ENCODE measurements at regions not wholly inside any gene's neighbourhood (a gene's known extent, or its start where the extent isn't known, plus 50 kb on each side); places are given as distances from the start of the nearest gene placed in this dataset.
A peak's percentile ranks its signal among the peaks of the same experiment; 100 is the strongest.

DNA sequence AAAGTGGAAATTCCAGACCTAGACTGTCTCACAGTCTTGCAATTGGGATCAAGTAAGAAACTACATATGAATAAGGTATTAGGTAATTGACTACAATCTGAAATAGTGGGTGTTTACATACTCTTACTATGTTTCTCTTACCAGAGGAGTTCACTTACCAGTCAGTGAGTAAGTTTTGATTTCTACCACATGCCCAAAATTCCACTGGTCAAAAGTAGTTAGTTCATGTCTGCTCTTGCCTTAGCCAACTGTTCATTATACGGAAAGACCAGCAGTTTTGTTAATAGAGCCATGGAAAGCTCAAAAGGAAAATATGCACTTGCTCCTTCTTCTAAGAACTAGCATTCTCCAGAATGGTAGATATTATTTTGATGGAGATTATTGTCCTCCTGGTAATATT, 490.8 kb downstream of the RFC3 start:
- no peak for DNase-seq (ENCODE audit: low read depth, low spot score)

DNA sequence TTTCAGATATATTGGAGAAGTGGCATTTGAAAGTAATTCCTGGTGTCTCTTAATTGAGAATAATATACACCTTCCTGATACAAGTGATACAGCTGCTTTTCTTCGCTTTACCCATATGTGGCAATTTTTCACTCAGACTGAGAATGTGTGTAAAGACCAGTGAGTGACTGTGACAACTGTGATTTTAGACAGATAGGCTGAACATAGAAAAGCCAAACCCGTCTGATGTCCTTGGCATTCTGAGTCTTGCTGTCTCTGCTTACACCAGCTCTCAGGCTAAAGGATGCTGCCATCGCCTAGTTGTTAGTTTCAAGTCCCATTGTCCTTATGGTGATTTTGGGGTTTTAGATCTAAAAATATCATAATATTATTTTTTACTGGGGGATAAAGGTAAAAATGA, 492.6 kb downstream of the RFC3 start:
- no peak for DNase-seq (ENCODE audit: low read depth, low spot score)

DNA sequence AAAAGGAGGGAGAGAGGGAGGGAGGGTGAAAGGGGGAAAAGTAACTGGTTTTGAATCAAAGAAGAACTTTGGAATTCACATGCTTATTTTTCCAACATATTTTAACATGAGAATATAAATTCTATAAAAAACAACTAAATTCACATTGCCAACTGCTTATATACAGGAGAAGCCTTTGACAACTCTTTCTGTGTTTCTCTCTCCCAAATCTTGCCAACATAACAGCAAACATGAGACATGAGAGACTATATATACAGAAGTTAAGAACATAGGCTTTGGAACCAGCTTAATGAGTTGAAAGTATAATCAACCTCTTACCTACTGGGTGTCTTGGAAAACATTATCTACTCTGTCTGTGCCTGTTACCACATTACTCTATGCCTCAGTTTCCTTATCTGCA, 493.3 kb downstream of the RFC3 start:
- no peak for DNase-seq (ENCODE audit: low read depth, low spot score)

DNA sequence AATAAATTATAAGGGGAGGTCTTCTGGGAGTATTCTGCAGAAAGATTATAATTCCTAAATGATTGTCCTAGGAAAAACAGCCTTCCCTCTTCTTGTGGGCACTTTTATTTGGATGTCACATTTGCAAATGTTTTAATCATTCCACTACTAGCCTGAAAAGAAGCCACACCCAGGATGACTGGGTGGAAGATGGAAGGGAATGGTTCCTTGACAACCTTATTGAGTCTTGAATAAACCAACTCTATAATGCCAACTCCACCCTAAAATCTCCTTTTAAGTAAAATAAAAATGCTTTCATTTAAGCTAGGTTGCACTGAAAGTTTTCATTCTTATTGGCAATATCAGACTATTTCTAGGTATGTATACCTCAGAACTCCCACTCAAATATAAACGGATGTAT, 494.6 kb downstream of the RFC3 start:
- DNase-seq (ENCODE audit: low read depth, low spot score): no peak

DNA sequence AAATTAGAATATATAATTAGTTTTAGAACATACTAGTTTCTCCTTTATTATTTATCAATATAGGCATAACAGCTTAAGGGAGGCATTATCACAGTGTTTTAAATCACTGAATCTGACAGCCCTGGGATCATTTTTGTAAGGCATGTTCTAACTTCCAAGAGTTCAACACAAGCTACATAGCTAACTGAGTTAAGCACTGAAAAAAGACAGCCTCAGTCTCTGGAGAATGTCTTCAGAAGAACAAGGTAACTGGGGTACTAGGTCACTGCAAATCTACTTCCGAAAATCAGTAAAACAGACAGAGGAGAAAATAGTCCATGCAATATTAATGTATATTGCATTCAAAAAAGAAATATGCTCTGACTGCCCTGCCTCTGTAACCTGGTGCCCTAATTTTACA, 502.1 kb downstream of the RFC3 start:
- DNase-seq (ENCODE audit: low read depth, low spot score): no peak

DNA sequence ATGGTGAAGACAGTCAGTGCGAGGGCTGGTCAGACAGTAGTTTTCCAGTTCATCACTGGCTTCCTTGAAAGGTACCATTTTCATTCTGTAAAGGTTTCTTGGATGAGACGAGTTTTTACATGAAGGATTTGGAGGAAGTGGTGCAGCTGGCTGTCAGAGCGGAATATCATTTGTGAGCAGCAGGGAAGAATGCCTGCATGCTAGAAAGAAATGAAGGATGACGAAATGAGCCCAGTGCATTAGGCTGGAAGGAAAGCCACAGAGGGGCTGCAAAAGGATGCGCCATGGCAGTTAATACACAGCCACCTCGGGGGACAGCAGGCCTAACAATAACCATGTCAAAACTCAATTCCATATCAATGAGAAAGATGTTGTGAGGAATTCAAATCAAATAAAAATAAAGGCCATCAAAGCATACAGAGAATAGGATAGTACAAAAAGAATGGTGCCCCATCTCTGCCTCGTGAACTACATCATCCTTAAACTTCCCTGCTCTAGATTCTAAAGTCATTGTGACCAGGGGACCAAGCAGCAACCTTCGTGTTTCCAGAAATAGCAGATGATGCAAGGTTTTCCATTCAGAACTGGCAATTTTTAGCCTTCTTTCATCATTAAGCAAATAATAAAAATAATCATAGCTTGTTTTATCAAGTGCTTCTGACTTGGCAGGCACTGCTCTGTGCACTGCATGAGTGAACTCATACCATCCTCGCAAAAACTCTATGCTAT, 504.2 kb downstream of the RFC3 start:
- DNase-seq (ENCODE audit: low read depth, low spot score): no peak

DNA sequence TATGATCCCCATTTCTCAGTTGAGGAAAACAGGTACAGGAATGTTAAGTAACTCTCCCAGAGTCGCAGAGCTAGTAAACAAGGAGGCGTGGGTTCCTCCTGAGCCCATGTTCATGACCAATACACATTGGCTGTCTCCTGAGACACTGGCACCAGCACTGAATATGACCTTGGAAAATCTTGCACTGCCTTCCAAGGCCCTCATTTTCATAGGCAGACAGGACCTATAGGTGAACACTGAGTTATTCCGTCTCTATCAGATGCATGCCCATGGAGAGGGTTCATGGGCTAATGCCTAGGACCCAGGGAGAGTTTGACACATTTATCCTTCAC, 504.8 kb downstream of the RFC3 start:
- no peak for DNase-seq (ENCODE audit: low read depth, low spot score)

DNA sequence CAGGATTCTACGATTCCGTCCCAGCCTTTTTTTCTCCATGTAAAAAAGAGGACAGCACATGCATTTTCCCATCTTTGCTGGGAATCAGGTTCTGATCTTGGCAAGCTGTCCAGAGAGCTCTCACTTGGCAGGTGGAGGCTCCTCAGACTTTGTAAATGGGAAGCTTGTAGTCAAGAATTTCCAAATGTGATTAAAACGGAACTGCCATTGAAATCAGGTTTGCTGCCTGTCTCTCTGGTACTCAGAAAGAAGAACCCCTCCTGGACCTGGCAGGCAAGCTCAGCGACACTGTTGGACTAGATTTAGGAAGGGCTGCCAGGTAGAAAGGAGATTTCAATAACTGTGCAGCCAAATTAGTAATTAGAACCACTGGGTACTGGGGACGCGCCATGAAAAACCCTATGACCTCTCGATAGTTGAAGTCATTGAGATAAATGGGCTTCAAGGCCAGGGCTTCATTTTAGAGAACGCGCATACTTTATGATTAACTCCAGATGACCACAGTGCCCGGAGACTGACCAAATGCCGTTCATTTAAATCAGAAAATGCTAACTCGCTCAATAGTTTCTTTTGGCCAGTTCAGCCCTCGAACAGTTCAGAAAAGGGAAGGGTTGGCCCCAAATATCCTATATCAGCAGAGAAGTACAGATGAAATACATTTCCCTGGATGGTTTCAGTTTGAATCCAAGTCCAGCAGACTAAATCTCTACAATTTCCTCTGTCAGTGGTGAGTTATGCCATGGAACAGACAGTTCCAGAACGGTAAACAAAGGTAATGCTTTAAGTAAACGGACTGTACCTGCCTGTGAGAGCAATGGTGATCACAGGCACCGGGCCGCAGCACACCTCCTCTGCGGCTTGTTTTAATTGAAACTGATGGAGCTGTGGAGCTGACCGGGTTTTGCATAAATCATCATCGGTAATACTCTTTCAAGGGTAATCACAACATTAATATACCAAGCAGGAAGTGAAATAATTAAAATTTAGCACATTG, 517.4 kb downstream of the RFC3 start:
- DNase-seq (ENCODE audit: low read depth, low spot score): no peak

DNA sequence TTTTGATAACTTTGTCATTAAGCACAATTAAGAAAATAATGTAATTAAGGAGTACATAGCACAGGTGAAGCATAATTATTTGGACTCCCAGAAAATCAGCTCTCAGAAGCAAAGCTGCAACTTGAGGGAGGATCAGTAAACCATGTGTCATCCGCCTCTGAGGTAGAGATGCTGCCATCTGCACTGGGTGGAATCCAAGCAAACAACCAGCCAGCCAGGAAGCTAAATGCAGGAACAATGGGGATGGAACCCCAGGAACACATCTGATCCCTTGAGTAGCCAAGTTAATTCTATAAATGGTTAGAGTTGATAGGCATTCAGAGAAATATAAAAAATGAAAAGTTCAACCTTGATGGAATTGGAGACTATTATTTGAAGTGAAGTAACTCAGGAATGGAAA, 520.2 kb downstream of the RFC3 start:
- no peak for DNase-seq (ENCODE audit: low read depth, low spot score)

DNA sequence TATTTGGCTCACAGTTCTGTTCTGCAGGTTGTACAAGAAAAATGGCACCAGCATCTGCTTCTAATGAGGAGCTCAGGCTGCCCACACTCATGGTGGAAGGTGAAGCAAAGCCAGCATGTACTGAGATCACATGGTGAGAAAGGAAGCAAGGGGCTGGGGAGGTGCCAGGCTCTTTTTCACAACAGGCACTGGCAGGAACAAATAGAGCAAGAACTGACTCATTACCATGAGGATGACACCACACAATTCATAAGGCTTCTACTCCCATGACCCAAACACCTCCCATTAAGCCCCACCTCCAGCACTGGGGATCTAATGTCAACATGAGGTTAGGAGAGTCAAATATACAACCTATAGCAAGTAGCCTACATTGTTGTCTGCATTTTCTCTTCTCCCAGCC, 522.6 kb downstream of the RFC3 start:
- no peak for DNase-seq (ENCODE audit: low read depth, low spot score)

DNA sequence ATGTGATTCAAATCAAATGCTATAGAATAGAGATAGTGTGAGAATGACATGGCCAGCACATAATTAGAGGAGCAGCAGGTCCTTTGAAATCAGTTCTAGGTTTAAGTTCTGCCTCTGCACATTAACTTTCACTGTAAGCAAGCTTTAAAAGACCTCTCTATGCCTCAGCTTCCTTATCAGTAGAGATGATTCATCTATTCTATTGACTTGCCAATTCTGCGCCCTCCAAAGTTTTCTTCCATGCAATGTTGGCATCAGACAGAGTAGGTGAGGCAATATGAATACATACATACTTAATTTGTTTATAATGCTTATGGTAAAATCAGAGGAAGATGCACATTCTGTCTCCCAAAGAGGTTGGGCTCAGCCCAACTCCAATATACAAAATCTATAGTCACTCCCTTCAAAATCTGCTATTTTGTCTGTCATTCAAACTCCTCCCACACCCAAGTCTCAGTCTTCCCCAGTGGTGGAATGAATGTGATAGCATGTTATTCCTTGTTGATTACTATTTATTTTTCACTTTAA, 525.5 kb downstream of the RFC3 start:
- no peak for DNase-seq (ENCODE audit: low read depth, low spot score)

DNA sequence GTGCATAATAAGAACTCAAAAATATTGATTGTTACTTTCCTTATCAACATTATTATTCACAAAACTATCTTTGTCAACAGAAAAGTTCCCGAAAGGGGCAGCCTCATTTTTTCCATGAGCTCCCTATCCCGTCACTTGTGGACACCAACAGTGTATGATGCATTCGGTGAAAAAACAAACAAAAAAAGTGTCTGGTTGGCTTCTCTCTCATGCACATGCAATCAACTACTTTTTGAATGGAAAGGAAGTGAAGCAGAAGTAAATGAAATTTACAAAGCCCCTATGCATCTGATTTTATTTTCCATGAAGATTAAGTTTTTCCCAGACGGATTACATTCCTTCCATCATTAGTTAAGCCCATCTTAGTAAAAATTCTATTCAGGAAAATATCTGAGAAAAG, 526.9 kb downstream of the RFC3 start:
- DNase-seq (ENCODE audit: low read depth, low spot score): no peak

DNA sequence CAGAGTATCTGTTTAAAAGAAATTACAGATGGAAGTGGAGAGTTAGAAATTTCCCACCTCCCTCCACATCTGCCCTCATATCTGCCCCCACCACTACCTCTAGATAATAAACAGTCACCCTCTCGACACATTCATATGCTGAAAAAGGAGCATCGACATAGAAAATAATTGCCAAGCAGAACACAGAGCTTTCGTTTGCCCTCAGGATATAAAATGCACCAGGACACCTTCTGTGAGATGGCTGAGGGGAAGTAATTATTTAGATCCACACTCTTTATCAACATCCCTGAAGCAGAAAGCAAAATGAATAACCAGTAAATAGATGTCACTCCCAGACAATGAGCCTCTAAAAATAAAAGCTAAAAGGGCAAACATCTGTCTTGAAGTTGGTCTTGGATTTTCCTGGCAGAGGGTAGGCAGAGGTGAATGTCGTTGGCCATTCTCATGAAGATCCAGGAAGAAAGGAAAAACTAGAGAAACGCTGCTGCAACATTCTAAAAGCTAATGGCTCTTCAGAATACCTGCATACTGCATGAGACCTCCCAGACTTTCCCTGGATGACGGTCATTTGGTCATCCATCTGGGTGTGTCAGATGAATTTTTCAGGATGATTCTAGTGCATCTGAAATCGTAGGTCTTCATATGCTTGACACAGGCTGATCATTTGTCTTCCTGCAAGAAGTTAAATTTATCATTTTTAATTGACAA, 527.5 kb downstream of the RFC3 start:
- no peak for DNase-seq (ENCODE audit: low read depth, low spot score)

DNA sequence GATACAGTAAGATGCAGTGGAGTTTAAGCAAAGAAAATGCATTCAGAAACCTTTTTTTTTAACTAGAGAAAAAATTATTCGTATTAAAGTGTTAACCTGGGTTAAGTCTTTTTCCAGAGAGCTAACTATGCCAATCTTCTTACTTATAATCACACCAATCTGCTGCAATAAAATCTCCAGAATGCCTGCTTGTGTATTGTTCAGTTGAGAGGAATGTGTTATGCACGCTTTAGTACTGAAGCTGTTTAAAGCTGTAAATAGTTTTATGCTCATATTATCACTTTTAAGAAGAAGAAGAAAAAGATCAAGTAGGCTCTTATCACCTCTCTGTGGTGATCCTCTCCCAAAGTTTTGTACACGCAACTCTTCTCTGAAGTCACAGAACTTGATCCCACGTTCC, 528.7 kb downstream of the RFC3 start:
- DNase-seq (ENCODE audit: low read depth, low spot score): no peak

DNA sequence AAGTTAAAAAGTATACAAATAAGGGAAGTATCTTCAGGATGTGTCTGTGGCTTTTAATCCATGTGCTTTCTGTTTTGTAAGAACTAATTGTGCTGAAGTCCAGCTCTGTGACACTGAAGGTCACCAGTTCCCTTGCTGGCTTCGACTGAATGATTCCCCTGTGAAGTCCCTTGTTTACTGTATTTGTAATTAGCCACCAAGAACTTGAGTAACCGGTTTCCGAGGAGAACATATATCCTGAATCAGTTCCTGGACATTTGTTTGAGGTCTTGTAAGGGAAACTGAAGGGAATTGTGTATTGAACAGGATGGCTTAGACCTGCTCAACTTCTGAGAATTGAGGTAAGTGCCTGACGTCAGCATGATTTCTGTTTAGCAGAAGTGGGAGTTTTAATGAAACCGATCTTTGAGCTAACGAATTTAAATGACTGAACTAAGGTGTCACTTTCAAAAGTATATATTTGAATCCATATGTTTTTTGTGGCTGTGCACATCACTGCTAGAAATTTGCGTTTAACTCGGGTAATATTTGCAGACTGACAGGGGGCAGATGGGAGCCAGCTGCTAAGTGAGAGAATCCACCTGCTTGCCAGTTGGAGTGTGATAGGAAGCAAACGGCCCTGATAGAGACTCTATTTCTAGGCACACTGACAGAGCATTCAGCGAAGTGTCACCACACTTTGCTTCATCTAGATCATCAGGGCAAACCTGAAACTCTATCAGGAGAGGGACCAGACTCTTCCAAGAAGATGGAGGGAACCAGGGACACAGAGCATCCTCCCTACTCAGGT, 530.0 kb downstream of the RFC3 start:
- no peak for DNase-seq (ENCODE audit: low read depth, low spot score)

DNA sequence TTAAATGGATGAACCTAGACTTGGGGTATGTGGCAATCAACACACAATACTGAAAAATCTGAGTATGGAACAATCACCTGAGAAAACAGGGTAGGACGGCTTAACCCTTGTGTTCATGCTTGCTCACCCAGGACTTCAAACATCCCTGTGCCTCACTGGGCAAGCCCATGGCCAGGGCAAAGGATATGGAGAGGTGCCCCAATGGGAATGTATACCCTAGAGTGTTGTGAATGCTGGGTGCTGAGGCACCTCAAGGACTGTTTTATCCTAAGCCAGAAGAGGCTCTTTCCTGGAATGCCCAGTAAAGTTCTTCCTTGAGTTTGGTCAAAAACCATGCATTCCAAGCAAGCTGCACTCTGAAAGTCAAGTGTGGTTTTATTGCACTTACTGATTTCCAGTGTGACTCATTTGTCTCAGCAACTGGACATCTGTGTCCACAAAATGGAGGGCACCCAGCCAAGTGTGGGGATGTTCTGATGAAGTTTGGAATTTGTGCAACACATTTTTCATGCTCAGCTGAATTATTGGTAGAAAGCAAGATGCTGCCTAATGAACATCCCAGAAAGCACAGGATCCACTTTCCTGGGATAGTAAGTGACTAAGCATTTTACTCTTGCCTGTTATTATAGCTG, 531.3 kb downstream of the RFC3 start:
- peak; percentile 63 for DNase-seq (ENCODE audit: low read depth, low spot score)

DNA sequence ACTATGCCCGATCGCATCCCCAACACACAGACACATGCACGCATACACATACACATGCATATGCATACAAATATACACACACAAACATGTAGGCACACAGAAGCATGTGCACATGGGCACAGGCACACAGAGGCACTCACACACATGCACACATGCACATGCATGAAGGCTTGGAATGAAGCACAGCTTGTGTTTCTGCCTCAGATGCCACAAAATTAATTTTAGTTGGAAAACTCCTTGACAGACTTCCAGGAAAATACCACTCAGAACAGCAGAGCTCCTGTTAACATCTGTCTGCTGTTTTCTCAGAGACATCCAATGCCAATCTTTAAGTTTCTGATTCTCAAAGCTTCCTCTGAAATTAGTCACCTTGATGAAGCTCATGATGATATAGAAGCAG, 532.7 kb downstream of the RFC3 start:
- no peak for DNase-seq (ENCODE audit: low read depth, low spot score)

DNA sequence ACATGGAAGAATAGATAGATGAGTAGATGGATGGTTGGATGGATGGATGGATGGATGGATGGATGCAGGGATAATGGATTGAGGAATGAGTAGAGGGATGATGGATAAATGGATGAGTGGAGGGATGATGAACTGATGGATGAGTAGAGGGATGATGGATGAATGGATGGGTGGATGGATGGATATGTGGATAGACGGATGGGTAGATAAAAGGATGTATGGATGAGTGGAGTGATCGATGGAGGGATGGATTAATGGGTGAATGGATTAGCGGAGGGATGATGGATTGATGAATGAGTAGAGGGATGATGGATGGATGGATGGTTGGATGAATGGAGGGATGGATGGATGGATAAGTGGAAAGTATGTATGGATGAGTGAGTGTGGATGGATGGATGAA, 533.2 kb downstream of the RFC3 start:
- DNase-seq (ENCODE audit: low read depth, low spot score): no peak

DNA sequence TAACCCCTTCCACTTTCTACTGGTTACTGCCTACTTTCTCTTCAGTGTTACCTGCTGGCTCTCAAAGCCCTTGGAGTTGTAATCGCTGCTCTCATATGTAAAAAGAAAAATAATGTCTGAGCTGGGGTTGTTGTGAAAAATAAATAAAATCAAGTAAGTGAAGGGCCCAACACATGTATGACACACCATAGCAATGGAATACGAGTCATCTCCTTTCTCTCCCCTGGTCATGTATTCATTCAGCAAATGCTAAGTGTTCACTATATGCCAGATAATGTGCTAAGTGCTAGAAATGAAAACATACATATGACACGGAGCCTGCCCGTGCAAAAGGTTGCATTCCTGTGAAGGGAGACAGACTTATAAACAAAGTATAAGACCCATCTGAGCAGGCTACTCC, 535.0 kb downstream of the RFC3 start:
- DNase-seq (ENCODE audit: low read depth, low spot score): no peak

DNA sequence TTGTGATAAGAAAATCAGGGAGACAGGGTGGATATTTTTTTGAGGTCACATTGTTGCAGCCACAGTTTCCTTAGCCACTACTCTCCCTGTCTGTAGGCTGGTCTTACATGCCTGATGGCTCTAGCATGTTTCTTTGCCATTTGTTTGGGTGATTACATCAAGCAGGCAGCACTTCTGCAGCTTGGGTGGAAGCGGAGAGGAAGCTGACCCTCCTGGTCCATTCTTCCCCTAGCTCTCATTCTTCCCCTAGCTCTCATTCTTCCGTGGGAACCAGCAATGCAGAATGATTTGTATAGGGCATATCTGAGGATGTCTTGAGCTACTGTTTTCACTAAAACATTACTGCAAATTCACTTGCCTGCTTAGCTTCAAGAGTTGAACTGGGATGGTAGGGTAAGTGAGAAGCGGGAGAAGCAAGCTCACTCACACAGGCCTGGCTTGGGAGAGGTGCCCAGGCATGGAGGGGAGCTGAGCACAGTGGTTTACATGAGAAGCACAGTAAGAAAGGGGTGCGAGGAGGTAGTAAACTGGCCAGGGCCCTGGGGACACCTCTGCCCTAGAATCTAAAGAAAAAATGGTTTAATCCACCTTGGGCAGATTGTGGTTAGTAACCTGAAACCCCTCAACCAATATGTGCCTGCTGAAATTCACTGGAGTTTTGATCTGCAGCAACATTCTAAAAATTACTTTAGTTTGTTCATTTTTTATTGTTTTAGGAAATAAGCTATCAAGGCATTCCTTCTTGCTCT, 538.9 kb downstream of the RFC3 start:
- DNase-seq (ENCODE audit: low read depth, low spot score): no peak
